ENCODE measurements at regions not wholly inside any gene's neighbourhood (a gene's known extent, or its start where the extent isn't known, plus 50 kb on each side); places are given as distances from the start of the nearest gene placed in this dataset.

GRCh38 chr5:61256474-61256873 lies 75.6 kb upstream of the ZSWIM6 start (continued):
- TF ChIP-seq FOXK1 (CRISPR knock-in tag; IDR thresholded peaks at IDR 0.05; ENCODE audit: borderline replicate concordance, low read depth): no peak

- no peak overlapping the region for H3K4me2 ChIP-seq (ENCODE audit: low read depth, low read length)
- intact Hi-C loops (cut with micrococcal nuclease; ENCODE audit: unreplicated experiment) (no loop called here), in situ Hi-C loops (cut with HindIII; ENCODE audit: extremely low pct_ligation_motif_present, low pct_unique_long_range_greater_than_20kb) (no loop called here)
- ATAC-seq (no peak), FAIRE-seq (no peak), DNase-seq (ENCODE audit: low spot score) (no peak)
- H3K4me1 ChIP-seq (ENCODE audit: insufficient read depth, low read length): no peaks in the 10 kb centered on the region
- H3K79me2 ChIP-seq (ENCODE audit: insufficient read depth, low read length): no peaks in the 10 kb centered on the region
- no peaks in the 10 kb centered on the region for H3K36me3 ChIP-seq (replicated peaks in 1 of 2; ENCODE audit: control insufficient read depth in 1 of 2, insufficient read depth in 2 of 2, low read length in 2 of 2)
- H2AFZ ChIP-seq (ENCODE audit: low read length): no peak overlapping the region
- CTCF ChIA-PET (ENCODE audit: low intra/inter-chr PET ratio, low total read pairs): no interaction called here
- 2% methylated on average over 3 of the region's 3 CpGs for WGBS (ENCODE audit: low lambda C conversion rate)
- H4K20me1 ChIP-seq (ENCODE audit: insufficient read depth, low read length): no peaks in the 10 kb centered on the region; the same call in 1 of the 2 replicates
- H3K9ac ChIP-seq (ENCODE audit: insufficient read depth, low read depth, low read length): no peak overlapping the region
- H3K27ac ChIP-seq (ENCODE audit: extremely low read length, insufficient read depth, low read length): no peak overlapping the region
- POLR2A ChIA-PET: no interaction called here
- no peaks in the 10 kb centered on the region for H3K9me3 ChIP-seq (ENCODE audit: low read length)
- no peak overlapping the region for H3K4me3 ChIP-seq (replicated peaks in 1 of 3; ENCODE audit: insufficient read depth in 1 of 3, low read depth in 2 of 3, low read length in 3 of 3)
- no TSS peak for BruUV-seq (replicated peaks)
- H3K27me3 ChIP-seq (ENCODE audit: control insufficient read depth in 1 of 2, insufficient read depth in 2 of 2, low read length in 2 of 2): peaks cover 1 to 29% of the 10 kb centered on the region in 2 experiments; a peak in 3 of 5 replicates
- TF ChIP-seq ATF1 (CRISPR knock-in tag; IDR thresholded peaks at IDR 0.05) (no peak), CC2D1A (CRISPR knock-in tag; IDR thresholded peaks at IDR 0.05) (no peak), ZNF3 (CRISPR knock-in tag; IDR thresholded peaks at IDR 0.05) (no peak), ZNF660 (CRISPR knock-in tag; IDR thresholded peaks at IDR 0.05; ENCODE audit: borderline replicate concordance, low read depth) (no peak), KLF9 (CRISPR knock-in tag; IDR thresholded peaks at IDR 0.05; ENCODE audit: low read depth) (no peak), ZNF549 (CRISPR knock-in tag; IDR thresholded peaks at IDR 0.05) (no peak), DNMT3B (CRISPR knock-in tag; conservative IDR thresholded peaks at IDR 0.05) (no peak), REL (CRISPR knock-in tag; conservative IDR thresholded peaks at IDR 0.05) (no peak), SMC3 (IDR thresholded peaks at IDR 0.05; ENCODE audit: low read length) (no peak), MTF2 (CRISPR knock-in tag; IDR thresholded peaks at IDR 0.05; ENCODE audit: borderline replicate concordance) (no peak), ZNF407 (CRISPR knock-in tag; IDR thresholded peaks at IDR 0.05; ENCODE audit: not compliant biosample characterization) (no peak), CTCF (CRISPR knock-in tag; IDR thresholded peaks at IDR 0.05) (no peak), JUNB (CRISPR knock-in tag; IDR thresholded peaks at IDR 0.05; ENCODE audit: borderline replicate concordance) (no peak), KLF6 (CRISPR knock-in tag; IDR thresholded peaks at IDR 0.05) (no peak), BHLHE40 (IDR thresholded peaks at IDR 0.05; ENCODE audit: low read length) (no peak)
Observed at GRCh38 chr5:61257421-61257820, 74.6 kb upstream of the ZSWIM6 start.
